HepG2 (cell line): ENCODE measurements at regions not wholly inside any gene's neighbourhood (a gene's known extent, or its start where the extent isn't known, plus 50 kb on each side); places are given as distances from the start of the nearest gene placed in this dataset.

Experiments
- CEBPZ ChIP-seq: IDR thresholded peaks from 2 replicates; pipeline ENCODE4 v1.6.1; 2012; ENCODE audit warnings: low read length, improper control_type of control experiment
- GPN1 ChIP-seq: sonication (generic); formaldehyde crosslinking; IDR thresholded peaks from 2 replicates; pipeline ENCODE4 v1.5.1; 2020; ENCODE audit warnings: missing genetic modification reagents, borderline replicate concordance
- MED8 ChIP-seq: sonication (generic); formaldehyde crosslinking; IDR thresholded peaks from 2 replicates; pipeline ENCODE4 v1.8.1; 2023; ENCODE audit warnings: mild to moderate bottlenecking, missing genetic modification reagents; ENCODE audit not compliant: insufficient replicate concordance
- MEF2D ChIP-seq: sonication (generic); formaldehyde crosslinking; IDR thresholded peaks from 2 replicates; pipeline ENCODE4 v1.5.1; 2020; ENCODE audit warnings: mild to moderate bottlenecking, missing genetic modification reagents
- MLXIP ChIP-seq: sonication (generic); formaldehyde crosslinking; IDR thresholded peaks from 2 replicates; pipeline ENCODE4 v1.9.0; 2021; ENCODE audit warnings: missing genetic modification reagents, borderline replicate concordance
- NCOA1 ChIP-seq: sonication (generic); formaldehyde crosslinking; IDR thresholded peaks from 2 replicates; pipeline ENCODE4 v1.9.0; 2021; ENCODE audit warnings: missing genetic modification reagents
- NR2F1 ChIP-seq, 2 experiments: fragments of 450-650 bp in 1 of 2; formaldehyde crosslinking in 1 of 2; IDR thresholded peaks; 2 replicates each; pipeline versions ENCODE4 v1.5.0 to v1.6.1; 2016 to 2020; ENCODE audit warnings: mild to moderate bottlenecking in 1 of 2, missing compliant biosample characterization in 1 of 2, missing genetic modification reagents in 1 of 2, moderate library complexity in 1 of 2
- NR2F6 ChIP-seq, 2 experiments: IDR thresholded peaks; 2 replicates each; pipeline ENCODE4 v1.6.1; 2016; ENCODE audit warnings: antibody characterized with exemption in 1 of 2, mild to moderate bottlenecking in 1 of 2
- SCMH1 ChIP-seq: sonication (generic); formaldehyde crosslinking; IDR thresholded peaks from 2 replicates; pipeline ENCODE4 v1.9.0; 2021; ENCODE audit warnings: missing genetic modification reagents, mild to moderate bottlenecking, borderline replicate concordance
- ZNF280D ChIP-seq: sonication (generic); formaldehyde crosslinking; IDR thresholded peaks from 2 replicates; pipeline ENCODE4 v1.5.1; 2020; ENCODE audit warnings: mild to moderate bottlenecking, missing genetic modification reagents
- ZNF282 ChIP-seq: fragments of 450-650 bp; IDR thresholded peaks from 2 replicates; pipeline ENCODE4 v1.6.1; 2018; ENCODE audit not compliant: partially characterized antibody
- ZNF333 ChIP-seq: sonication (generic); formaldehyde crosslinking; IDR thresholded peaks from 2 replicates; pipeline ENCODE4 v1.4.0; 2020; ENCODE audit warnings: mild to moderate bottlenecking, missing genetic modification reagents, borderline replicate concordance
- ZNF501 ChIP-seq: sonication (generic); formaldehyde crosslinking; IDR thresholded peaks from 2 replicates; pipeline ENCODE4 v1.5.1; 2020; ENCODE audit warnings: mild to moderate bottlenecking, moderate library complexity, missing genetic modification reagents
- ZNF576 ChIP-seq: sonication (generic); formaldehyde crosslinking; IDR thresholded peaks from 2 replicates; pipeline ENCODE4 v1.4.0; 2020; ENCODE audit warnings: mild to moderate bottlenecking, missing genetic modification reagents
- ZNF614 ChIP-seq: IDR thresholded peaks from 2 replicates; pipeline ENCODE4 v1.6.1; 2018; ENCODE audit warnings: missing biosample characterization, missing genetic modification reagents, inconsistent platforms, borderline replicate concordance
- ZNF709 ChIP-seq: sonication (generic); formaldehyde crosslinking; IDR thresholded peaks from 2 replicates; pipeline ENCODE4 v1.5.0; 2020; ENCODE audit warnings: mild to moderate bottlenecking, missing genetic modification reagents
- ZNF780A ChIP-seq: sonication (generic); formaldehyde crosslinking; IDR thresholded peaks from 2 replicates; pipeline ENCODE4 v1.8.0; 2022; ENCODE audit warnings: mild to moderate bottlenecking, missing genetic modification reagents, moderate library complexity
- ZNF850 ChIP-seq: sonication (generic); formaldehyde crosslinking; conservative IDR thresholded peaks from 2 replicates; pipeline ENCODE4 v1.9.0; 2021; ENCODE audit warnings: mild to moderate bottlenecking, missing genetic modification reagents

GRCh38 chr2:126990605-126991532, 92.2 kb downstream of the TEX51 start (continued):
- TF ChIP-seq ZNF280D (CRISPR knock-in tag) (peak; percentile 81; the same call in 1 of the 2 replicates), ZNF780A (CRISPR knock-in tag) (no peak), MED8 (CRISPR knock-in tag) (peak; percentile 91), NR2F6 (IDR thresholded peaks at IDR 0.05) (no peak; the same call in none of the 2 replicates), NR2F6 (CRISPR knock-in tag; IDR thresholded peaks at IDR 0.05) (peak; percentile 44; the same call in 1 of the 2 replicates), MEF2D (peak; percentile 62; the same call in 1 of the 2 replicates), ZNF282 (no peak), CEBPZ (no peak), ZNF850 (CRISPR knock-in tag) (no peak), ZNF614 (CRISPR knock-in tag) (0 out of 2 replicates have a peak, but pooled peaks have one; percentile 8), SCMH1 (CRISPR knock-in tag) (no peak), ZNF709 (CRISPR knock-in tag) (0 out of 2 replicates have a peak, but pooled peaks have one; percentile 27), ZNF501 (CRISPR knock-in tag) (peak; percentile 66; the same call in 1 of the 2 replicates), GPN1 (CRISPR knock-in tag) (no peak), MLXIP (CRISPR knock-in tag) (no peak), NR2F1 (CRISPR knock-in tag; IDR thresholded peaks at IDR 0.05) (no peak), ZNF333 (no peak), NCOA1 (CRISPR knock-in tag) (no peak; the same call in 1 of the 2 replicates), ZNF576 (CRISPR knock-in tag) (no peak)
